HG03066 (cell line): ENCODE measurements at regions not wholly inside any gene's neighbourhood (a gene's known extent, or its start where the extent isn't known, plus 50 kb on each side); places are given as distances from the start of the nearest gene placed in this dataset.
A peak's percentile ranks its signal among the peaks of the same experiment; 100 is the strongest.
"Not testable (repeated sequence)": the region's sequence is repeated elsewhere in the genome, so short reads cannot be mapped to it uniquely, and the experiment has no call there.

ENCODE experiments used
- ATAC-seq: cut with Tn5 transposase; IDR thresholded peaks from one replicate; pipeline ENCODE4 v1.9.1; 2021; ENCODE audit warnings: low read depth; ENCODE audit not compliant: unreplicated experiment

DNA sequence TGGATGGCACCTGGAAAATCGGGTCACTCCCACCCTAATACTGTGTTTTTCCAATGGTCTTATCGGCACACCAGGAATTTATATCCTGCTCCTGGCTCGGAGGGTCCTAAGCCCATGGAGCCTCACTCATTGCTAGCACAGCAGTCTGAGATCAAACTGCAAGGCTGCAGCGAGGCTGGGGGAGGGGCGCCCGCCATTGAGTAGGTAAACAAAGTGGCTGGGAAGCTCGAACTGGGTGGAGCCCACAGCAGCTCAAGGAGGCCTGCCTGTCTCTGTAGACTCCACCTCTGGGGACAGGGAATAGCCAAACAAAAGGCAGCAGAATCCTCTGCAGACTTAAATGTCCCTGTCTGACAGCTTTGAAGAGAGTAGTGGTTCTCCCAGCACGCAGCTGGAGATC lies 607.0 kb downstream of the LMO7 start:
- ATAC-seq: not testable (repeated sequence)

- no peak for ATAC-seq
Measured at GRCh38 chr13:76239031-76239680, 603.0 kb downstream of the LMO7 start.

DNA sequence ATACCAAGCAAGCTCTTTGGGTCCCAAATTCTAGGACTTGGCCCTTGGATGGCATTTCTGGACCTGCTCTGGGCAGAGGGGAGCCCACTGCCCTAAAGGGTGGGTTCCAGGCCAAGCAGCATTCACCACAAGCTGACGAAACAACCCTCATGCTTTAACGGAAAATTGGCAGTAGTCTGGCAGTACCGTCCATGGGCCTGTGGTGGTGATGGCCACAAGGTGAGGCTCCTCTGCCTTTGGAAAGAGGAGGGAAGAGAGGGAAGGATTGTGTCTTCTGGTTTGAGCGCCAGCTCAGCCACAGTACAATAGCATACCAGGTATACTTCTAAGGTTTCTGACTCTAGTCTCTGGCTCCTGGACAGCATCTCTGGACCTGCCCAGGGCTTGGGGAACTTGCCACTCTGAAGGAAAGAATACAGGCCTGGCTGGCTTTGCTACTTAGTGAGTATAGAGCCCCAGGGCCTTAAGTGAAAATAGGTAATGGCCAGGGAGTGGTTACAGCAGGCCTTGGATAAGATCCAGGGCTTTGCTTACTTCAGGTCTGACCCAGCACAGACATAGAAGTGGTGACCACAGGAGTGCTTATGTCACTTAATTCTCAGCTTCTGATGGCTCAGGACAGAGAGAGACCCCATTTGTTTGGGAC lies 595.5 kb downstream of the LMO7 start:
- ATAC-seq: no peak

- no peak for ATAC-seq
Measured at GRCh38 chr13:76229281-76229680, 593.2 kb downstream of the LMO7 start.

DNA sequence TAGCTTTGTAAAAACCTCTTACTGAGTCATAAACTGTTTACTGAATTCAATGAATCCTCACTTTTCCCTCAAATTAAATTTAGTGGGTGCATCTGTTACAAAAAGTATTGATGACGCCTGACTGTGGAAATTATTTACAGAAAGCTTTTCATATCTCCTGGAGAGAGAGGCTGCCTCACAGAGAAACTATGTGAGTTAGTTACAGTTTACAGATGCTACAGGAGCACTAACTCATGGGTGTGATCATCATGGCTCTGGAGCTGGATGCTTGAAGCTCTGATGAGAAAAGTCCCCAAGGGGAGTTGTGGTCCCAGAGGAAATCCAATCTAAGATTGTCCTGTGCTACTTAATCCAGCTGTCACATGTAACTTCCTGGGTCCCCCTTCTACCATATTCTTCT lies 590.8 kb downstream of the LMO7 start:
- no peak for ATAC-seq

GRCh38 chr13:76225815-76226489 lies 589.8 kb downstream of the LMO7 start:
- ATAC-seq: no peak

- no peak for ATAC-seq
Measured at GRCh38 chr13:76223999-76224398, 587.9 kb downstream of the LMO7 start.

DNA sequence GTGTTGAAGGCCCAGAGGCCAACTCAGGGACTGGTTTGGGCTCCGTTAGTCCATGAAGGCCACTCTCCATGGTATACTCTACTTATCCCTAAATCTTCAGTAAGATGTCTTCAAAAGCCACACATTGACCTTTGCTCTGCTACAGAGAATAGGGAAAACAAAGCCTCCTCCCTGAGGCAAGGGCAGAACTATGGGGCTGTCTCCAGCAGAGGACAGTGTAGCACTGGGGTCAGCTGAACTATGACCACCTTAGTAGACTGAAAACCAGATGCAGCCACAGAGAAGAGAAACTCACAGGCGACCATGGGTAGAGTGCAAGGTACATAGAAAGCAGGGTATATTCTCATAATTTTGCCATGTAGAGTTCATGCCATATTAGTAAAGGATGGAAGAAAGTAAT lies 587.4 kb downstream of the LMO7 start:
- ATAC-seq: no peak

- ATAC-seq: no peak
Measured at GRCh38 chr13:76222511-76222910, 586.4 kb downstream of the LMO7 start.

- ATAC-seq: no peak
Measured at GRCh38 chr13:76216729-76217128, 580.6 kb downstream of the LMO7 start.

DNA sequence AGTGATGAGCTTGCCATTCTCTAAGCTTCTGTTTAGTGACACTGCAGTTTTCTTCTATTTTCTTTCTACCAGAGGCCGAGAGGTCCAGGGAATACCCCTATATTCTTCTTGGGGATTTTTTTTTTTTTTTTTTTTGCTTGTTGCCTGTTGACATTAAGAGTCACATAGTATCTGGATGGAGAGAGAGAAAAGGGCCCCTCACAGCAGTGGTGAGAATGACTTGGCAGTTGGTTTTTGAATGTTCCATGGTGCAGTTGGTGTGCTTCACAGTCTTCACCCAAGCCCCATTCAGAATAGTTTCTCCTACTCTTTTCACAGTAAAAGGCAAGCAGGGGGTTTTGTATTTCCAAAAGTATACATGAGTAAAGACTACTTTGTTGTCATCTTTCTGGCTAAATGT lies 577.9 kb downstream of the LMO7 start:
- ATAC-seq: no peak

GRCh38 chr13:76213423-76213904 lies 577.3 kb downstream of the LMO7 start:
- peak; percentile 59 for ATAC-seq

GRCh38 chr13:76210262-76210661 lies 574.1 kb downstream of the LMO7 start:
- no peak for ATAC-seq

GRCh38 chr13:76198568-76199163 lies 562.5 kb downstream of the LMO7 start:
- no peak for ATAC-seq

DNA sequence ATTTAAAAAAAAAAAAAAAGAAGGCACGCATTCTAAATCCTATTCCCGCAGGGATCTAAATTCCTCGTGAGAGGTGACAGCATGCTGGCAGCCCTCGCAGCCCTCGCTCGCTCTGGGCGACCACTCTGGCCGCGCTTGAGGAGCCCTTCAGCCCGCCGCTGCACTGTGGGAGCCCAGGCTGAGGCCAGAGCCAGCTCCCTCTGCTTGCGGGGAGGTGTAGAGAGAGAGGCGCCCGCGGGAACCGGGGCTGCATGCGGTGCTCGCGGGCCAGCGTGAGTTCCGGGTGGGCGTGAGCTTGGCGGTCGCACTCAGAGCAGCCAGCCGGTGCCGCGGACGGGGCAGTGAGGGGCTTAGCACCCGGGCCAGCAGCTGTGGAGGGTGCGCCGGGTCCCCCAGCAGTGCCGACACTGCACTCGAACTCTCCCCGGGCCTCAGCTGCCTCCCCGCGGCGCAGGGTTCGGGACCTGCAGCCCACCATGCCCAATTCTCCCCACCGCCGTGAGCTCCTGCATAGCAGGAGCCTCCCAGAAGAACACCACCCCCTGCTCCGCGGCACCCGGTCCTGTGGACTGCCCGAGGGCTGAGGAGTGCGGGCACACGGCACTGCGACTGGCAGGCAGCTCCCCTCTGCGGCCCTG lies 553.9 kb downstream of the LMO7 start:
- no peak for ATAC-seq

GRCh38 chr13:76175961-76176725 lies 540.0 kb downstream of the LMO7 start:
- no peak for ATAC-seq

- no peak for ATAC-seq
Measured at GRCh38 chr13:76168661-76169060, 532.5 kb downstream of the LMO7 start.

DNA sequence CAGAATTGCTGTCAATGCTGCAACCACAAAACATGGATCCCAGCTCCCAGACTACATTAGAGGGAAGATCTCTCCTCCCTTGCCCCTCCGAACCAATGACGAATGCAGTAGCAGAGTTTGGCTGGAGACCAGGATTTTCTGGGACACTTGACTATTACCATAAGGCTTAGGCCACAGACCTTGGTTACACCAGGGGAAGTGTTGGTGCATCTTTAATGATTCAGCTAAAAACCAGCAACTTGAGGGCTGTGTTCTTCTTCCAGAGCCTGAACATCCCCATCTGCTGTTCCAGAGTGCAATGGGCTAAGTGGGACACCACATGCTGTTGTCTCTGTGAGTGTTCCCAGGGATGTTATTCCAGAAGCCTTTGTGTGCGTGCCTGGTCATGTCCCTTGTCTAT lies 528.2 kb downstream of the LMO7 start:
- no peak for ATAC-seq

GRCh38 chr13:76163761-76164160 lies 527.6 kb downstream of the LMO7 start:
- no peak for ATAC-seq
